NB4 (cell line): ENCODE measurements at regions not wholly inside any gene's neighbourhood (a gene's known extent, or its start where the extent isn't known, plus 50 kb on each side); places are given as distances from the start of the nearest gene placed in this dataset.

ENCODE experiments used
- DNase-seq: peaks from one replicate; pipeline ENCODE4 v3.0.0; 2010; ENCODE audit warnings: low read depth
- H3K4me3 ChIP-seq: one replicate; pipeline ENCODE4 v1.5.1; 2011; ENCODE audit warnings: mild to moderate bottlenecking, low read depth, low read length, moderate library complexity
- MYC ChIP-seq: IDR thresholded peaks from 2 replicates; pipeline ENCODE4 v1.6.1; 2011; ENCODE audit warnings: low read depth, low read length
- POLR2A ChIP-seq: IDR thresholded peaks from 2 replicates; pipeline ENCODE4 v1.6.1; 2011; ENCODE audit warnings: mild to moderate bottlenecking; ENCODE audit not compliant: insufficient read length; ENCODE audit errors: extremely low read depth
- TF ChIP-seq, protein P1 (sequence below): IDR thresholded peaks from one replicate; pipeline ENCODE4 v1.5.1; 2012; ENCODE audit warnings: low read depth, low read length
- TF ChIP-seq, protein P2 (sequence below): IDR thresholded peaks from 2 replicates; pipeline ENCODE4 v1.6.1; 2011; ENCODE audit warnings: low read depth, low read length

DNA sequence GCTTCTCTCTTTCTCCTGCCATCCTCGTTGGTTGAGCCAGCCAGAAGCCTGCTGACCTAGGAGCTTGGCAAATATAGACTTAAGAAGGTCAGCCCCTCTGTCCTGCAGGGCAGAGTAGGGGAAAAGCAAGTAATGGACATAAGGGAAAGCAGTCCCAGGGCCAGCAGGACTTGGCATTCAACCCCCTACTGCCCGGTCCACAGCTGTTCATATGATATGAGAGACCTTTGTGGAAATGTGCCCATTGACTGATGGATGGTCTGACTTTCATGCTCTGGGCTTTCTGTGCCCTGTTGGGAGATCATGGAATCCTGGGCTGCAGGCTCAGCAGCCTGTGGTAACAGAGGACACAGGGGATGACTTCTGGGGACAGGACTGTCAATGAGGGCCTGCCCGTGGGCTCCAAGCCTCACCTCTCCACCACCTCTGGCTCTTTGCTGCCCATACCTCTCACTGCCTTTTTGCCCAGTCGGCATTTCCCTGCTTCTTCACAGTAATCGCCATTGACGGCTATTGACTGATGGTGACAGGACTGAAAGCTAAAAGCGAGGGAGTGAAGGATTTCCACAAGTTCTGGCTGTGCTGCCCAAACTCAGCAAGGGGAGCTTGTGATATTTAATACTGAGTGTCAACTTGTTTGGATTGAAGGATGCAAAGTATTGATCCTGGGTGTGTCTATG is 60.0 kb upstream of the NMNAT3 start:
- H3K4me3 ChIP-seq, result no peak overlapping the region
- no peak for DNase-seq
- TF ChIP-seq POLR2A, result no peak

DNA sequence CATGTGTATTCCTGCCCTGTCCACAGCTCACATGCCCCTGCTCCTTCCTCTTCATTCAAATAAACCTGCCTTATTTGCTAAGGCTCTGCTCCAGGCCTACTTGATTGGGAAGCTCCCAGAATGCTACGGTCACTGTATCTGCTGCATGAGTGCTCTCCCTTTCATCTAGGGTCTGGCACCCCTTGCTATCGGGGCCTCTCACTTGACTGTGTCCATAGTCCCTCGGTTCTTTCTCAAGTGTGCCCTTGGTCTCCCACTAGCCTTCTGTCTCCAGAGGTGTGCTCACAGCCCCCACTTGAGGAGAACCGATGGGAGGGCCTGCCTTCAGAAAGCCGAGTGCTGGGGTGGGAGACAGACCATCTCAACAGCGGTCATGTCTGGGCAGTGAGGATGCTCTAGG is 57.4 kb upstream of the NMNAT3 start:
- H3K4me3 ChIP-seq, result no peak overlapping the region
- no peak for DNase-seq
- TF ChIP-seq, protein P1, sequence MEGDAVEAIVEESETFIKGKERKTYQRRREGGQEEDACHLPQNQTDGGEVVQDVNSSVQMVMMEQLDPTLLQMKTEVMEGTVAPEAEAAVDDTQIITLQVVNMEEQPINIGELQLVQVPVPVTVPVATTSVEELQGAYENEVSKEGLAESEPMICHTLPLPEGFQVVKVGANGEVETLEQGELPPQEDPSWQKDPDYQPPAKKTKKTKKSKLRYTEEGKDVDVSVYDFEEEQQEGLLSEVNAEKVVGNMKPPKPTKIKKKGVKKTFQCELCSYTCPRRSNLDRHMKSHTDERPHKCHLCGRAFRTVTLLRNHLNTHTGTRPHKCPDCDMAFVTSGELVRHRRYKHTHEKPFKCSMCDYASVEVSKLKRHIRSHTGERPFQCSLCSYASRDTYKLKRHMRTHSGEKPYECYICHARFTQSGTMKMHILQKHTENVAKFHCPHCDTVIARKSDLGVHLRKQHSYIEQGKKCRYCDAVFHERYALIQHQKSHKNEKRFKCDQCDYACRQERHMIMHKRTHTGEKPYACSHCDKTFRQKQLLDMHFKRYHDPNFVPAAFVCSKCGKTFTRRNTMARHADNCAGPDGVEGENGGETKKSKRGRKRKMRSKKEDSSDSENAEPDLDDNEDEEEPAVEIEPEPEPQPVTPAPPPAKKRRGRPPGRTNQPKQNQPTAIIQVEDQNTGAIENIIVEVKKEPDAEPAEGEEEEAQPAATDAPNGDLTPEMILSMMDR, result no peak
- TF ChIP-seq, protein P2, sequence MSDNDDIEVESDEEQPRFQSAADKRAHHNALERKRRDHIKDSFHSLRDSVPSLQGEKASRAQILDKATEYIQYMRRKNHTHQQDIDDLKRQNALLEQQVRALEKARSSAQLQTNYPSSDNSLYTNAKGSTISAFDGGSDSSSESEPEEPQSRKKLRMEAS, result no peak
- TF ChIP-seq POLR2A, result no peak
- no peak for TF ChIP-seq MYC

DNA sequence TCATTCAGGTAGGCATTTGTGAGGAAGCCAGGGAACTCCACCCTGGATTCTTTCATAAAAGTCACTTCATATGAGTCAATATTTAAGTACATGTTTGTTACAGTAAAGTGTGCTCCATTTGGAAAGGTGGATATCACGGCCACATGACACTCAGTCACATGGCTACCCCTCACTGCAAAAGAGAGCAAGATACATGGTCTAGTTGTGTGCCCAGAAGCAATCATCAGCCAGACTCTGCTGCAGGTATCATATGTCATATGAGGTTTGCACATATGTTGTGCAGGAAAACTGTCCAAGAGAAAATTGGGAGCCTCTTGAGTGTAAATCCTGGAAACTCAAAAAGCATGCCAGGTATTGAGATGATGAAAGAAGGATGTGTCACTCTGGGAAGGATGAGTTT is 55.0 kb upstream of the NMNAT3 start:
- TF ChIP-seq MYC (no peak), POLR2A (no peak)
- TF ChIP-seq, protein P1, result no peak
- TF ChIP-seq, protein P2, result no peak
- no peak for DNase-seq
- no peak overlapping the region for H3K4me3 ChIP-seq

DNA sequence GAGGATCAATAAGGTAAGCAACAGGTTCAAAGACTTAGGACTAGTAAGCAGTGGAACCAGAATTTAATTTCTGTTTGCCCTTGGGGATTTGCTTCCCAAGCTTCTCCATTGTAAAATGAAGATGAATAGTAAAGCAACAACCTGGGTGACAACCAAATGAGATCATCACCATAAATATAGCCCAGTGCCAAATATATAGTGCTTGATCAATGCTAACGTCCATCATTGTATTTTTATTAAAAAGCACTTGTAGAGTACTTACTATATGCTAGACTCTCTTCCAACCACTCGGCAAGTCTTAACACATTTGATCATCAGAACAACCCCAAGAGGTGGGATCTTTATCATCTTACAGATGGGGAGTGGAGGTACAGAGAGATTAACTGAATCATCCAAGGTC is 51.5 kb upstream of the NMNAT3 start:
- no peak for DNase-seq
- no peak for TF ChIP-seq POLR2A
- TF ChIP-seq, protein P2, result no peak
- H3K4me3 ChIP-seq, result no peak overlapping the region

DNA sequence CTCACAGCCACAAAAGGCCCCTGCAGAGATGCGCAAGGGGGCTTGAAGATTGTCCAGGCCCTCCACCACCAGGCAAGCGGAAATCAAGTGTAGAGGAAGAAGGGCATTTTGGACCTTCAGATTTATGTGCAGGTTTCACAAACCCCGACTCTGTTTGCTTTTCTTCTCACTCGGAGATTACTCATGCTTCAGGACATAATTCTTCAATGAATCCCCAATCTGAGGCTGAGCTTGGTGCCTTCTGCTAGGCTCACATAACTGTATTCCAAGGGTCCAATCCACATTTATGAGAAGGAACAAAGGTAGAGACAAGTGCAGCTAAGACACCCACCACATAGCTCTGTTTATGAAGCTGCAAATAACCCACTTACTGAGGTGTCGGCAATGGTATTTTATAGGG is 50.6 kb upstream of the NMNAT3 start:
- no peak overlapping the region for H3K4me3 ChIP-seq
- no peak for DNase-seq
- TF ChIP-seq, protein P1, result no peak
- TF ChIP-seq POLR2A (no peak), MYC (no peak)
- TF ChIP-seq, protein P2, result no peak
